Peyer's patch (tissue), 4 donors: ENCODE measurements at regions not wholly inside any gene's neighbourhood (a gene's known extent, or its start where the extent isn't known, plus 50 kb on each side); places are given as distances from the start of the nearest gene placed in this dataset.

Experiments used
- POLR2A ChIP-seq, 2 donors: fragments of 450-650 bp; IDR thresholded peaks; one replicate each; pipeline ENCODE4 v1.5.1; 2017; ENCODE audit warnings: antibody characterized with exemption in 2 of 2, mild to moderate bottlenecking in 2 of 2, moderate library complexity in 2 of 2
- TF ChIP-seq, protein P1 (sequence below), 6 experiments: fragments of 450-650 bp in 4 of 6; fragments of 200-600 bp in 2 of 6; sonication (generic) in 1 of 6; IDR thresholded peaks; one replicate each; pipeline ENCODE4 v1.5.1; 2017 to 2019; ENCODE audit warnings: antibody characterized with exemption in 6 of 6, mild to moderate bottlenecking in 3 of 6, moderate library complexity in 1 of 6

DNA sequence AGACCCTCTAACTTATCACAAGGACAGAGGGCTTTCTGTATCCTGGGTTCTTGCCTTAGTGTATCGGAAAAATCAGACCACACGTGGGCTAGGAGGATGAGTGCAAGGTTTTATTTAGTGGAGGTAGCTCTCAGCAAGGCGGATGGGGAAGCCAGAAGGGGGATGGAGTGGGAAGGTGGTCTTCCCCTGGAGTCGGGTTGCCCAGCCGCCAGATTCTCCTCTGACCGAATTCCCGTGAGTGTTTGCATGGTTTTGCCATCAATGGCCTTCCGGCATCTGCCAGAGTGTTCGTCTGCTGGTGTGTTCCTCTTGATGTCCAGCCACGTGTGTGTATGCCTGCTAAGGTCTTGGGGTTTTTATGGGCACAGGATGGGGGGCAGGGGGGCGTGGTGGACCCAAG, 1335.1 kb upstream of the SPRY2 start:
- no peak for TF ChIP-seq POLR2A (IDR thresholded peaks at IDR 0.05)
- TF ChIP-seq, protein P1, sequence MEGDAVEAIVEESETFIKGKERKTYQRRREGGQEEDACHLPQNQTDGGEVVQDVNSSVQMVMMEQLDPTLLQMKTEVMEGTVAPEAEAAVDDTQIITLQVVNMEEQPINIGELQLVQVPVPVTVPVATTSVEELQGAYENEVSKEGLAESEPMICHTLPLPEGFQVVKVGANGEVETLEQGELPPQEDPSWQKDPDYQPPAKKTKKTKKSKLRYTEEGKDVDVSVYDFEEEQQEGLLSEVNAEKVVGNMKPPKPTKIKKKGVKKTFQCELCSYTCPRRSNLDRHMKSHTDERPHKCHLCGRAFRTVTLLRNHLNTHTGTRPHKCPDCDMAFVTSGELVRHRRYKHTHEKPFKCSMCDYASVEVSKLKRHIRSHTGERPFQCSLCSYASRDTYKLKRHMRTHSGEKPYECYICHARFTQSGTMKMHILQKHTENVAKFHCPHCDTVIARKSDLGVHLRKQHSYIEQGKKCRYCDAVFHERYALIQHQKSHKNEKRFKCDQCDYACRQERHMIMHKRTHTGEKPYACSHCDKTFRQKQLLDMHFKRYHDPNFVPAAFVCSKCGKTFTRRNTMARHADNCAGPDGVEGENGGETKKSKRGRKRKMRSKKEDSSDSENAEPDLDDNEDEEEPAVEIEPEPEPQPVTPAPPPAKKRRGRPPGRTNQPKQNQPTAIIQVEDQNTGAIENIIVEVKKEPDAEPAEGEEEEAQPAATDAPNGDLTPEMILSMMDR (IDR thresholded peaks at IDR 0.05), result no peak
